Activated T-helper 17 cell treated with anti-CD3 and anti-CD28 coated beads, Interleukin-2, amount 50 U/mL, for 72 hours (primary cell): ENCODE measurements at regions not wholly inside any gene's neighbourhood (a gene's known extent, or its start where the extent isn't known, plus 50 kb on each side); places are given as distances from the start of the nearest gene placed in this dataset.
"Not testable (repeated sequence)": the region's sequence is repeated elsewhere in the genome, so short reads cannot be mapped to it uniquely, and the experiment has no call there.

ENCODE experiments used
- ATAC-seq: fragments of 150-1000 bp; cut with Tn5 transposase; replicated peaks from 2 replicates; pipeline ENCODE4 v1.10.0; 2021; ENCODE audit warnings: mild to moderate bottlenecking, moderate library complexity
- H3K27ac Mint-ChIP-seq: one replicate; pipeline ENCODE4 v1.8.0; 2022; ENCODE audit warnings: mixed read lengths
- H3K27me3 Mint-ChIP-seq: one replicate; pipeline ENCODE4 v1.8.0; 2022; ENCODE audit warnings: mixed read lengths
- H3K36me3 Mint-ChIP-seq: one replicate; pipeline ENCODE4 v1.8.0; 2022; ENCODE audit warnings: low read depth, mild to moderate bottlenecking, mixed read lengths
- H3K4me1 Mint-ChIP-seq: one replicate; pipeline ENCODE4 v1.8.0; 2022; ENCODE audit warnings: mixed read lengths
- H3K4me3 Mint-ChIP-seq: one replicate; pipeline ENCODE4 v1.8.0; 2022; ENCODE audit warnings: mild to moderate bottlenecking, mixed read lengths
- H3K9me3 Mint-ChIP-seq: one replicate; pipeline ENCODE4 v1.8.0; 2022; ENCODE audit warnings: mixed read lengths

- no peaks in the 10 kb centered on the region for H3K27me3 Mint-ChIP-seq
- no peaks in the 10 kb centered on the region for H3K36me3 Mint-ChIP-seq
- no peak for ATAC-seq
- H3K4me3 Mint-ChIP-seq, result no peak overlapping the region
- H3K27ac Mint-ChIP-seq, result no peak overlapping the region
- H3K9me3 Mint-ChIP-seq, result peaks cover 9% of the 10 kb centered on the region
- no peaks in the 10 kb centered on the region for H3K4me1 Mint-ChIP-seq
These were observed 735.0 kb upstream of the ZWINT start for GRCh38 chr10:57096044-57096443.

DNA sequence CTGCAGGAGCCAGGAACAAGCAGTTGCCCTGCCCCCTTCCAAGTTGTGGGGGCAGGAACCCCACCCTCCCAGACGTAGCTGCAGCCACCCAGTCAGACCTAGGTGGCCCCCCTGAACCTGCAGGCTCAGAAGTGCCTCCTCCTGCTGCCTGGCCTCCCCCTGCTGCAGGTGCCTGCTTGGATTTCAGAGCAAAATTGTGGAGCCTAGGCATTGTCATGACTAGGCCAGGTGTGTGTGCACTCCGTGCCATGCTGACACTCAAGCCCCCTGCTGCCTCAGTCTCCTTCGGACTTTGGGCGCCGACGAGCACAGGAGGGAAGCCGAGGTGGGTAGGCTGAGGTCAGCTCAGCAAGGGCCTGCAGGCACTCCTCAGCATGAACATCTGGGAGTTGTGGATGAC is 733.9 kb upstream of the ZWINT start:
- Mint-ChIP-seq H3K36me3 (no peaks in the 10 kb centered on the region), H3K4me3 (no peak overlapping the region), H3K27me3 (no peaks in the 10 kb centered on the region), H3K27ac (no peak overlapping the region), H3K4me1 (no peaks in the 10 kb centered on the region), H3K9me3 (peaks cover 9% of the 10 kb centered on the region)
- ATAC-seq, result no peak

DNA sequence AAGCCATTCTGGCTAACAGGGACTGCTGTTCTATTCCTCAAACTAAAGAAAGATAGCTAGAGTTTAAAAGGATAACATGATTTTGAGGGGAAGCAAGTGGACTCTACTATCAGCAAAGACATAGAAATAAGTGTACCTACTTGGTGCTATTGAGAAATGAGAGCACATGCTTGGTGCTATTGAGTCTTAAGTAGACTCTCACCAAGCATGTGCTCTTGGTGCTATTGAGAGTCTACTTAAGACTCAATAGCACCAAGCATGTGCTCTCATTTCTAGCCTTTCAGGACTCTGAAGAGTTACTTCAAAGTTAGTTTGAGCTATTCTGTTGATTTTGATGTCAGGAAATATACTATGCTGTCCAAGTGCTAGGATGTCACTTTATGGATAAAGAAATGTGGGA is 733.0 kb upstream of the ZWINT start:
- Mint-ChIP-seq H3K4me3 (no peak overlapping the region), H3K27ac (no peak overlapping the region), H3K4me1 (no peaks in the 10 kb centered on the region), H3K36me3 (no peaks in the 10 kb centered on the region), H3K9me3 (peaks cover 9% of the 10 kb centered on the region), H3K27me3 (no peaks in the 10 kb centered on the region)
- ATAC-seq, result no peak

DNA sequence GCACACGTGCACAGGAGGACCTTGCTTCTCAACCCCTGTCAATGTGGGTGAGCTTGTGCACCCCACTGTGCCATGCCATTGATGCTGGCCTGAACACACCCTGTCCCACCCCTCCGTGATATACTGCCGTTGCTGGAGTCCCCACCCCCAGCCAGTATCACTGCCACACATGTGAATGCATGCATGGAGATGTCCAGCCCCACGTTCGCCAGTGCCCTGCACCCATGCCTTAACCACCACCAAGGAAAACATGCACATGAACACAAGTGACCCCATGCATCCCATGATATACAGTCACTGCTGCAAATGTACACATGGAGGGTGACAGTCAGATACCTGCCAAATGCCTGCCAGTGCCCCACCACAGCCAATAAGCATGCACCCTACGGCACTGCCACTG is 692.5 kb upstream of the ZWINT start:
- Mint-ChIP-seq H3K9me3 (peaks cover 30% of the 10 kb centered on the region), H3K36me3 (no peaks in the 10 kb centered on the region), H3K4me1 (no peaks in the 10 kb centered on the region), H3K27ac (no peak overlapping the region), H3K4me3 (no peak overlapping the region), H3K27me3 (no peaks in the 10 kb centered on the region)
- ATAC-seq, result no peak

DNA sequence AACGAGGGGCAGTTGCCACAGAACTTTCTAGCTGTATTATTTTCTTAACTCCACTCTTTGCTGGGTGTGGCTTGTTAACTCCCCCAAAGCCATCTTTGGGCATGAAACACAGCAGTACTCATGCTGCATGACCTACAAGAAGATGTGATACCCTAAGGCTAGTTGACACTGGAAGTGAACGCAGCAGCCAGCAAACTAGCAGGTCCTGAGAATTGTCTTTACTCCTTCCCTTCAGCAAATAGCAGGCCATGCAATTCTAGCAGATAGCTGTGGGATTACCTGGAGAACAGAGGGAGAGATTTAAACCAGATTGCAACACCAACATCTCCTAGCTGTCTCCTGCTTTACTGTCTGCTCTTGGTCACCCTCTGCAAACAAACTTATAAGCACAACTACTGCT is 688.0 kb upstream of the ZWINT start:
- ATAC-seq, result no peak

GRCh38 chr10:57038531-57038930 is 677.5 kb upstream of the ZWINT start:
- H3K4me1 Mint-ChIP-seq, result no peaks in the 10 kb centered on the region
- no peak overlapping the region for H3K27ac Mint-ChIP-seq
- no peaks in the 10 kb centered on the region for H3K27me3 Mint-ChIP-seq
- H3K4me3 Mint-ChIP-seq, result no peak overlapping the region
- H3K9me3 Mint-ChIP-seq, result peaks cover 13% of the 10 kb centered on the region
- ATAC-seq, result no peak
- H3K36me3 Mint-ChIP-seq, result no peaks in the 10 kb centered on the region

More for the DNA sequence above, 688.0 kb upstream of the ZWINT start:
- H3K36me3 Mint-ChIP-seq, result no peaks in the 10 kb centered on the region
- H3K4me1 Mint-ChIP-seq, result no peaks in the 10 kb centered on the region
- H3K9me3 Mint-ChIP-seq, result peaks cover 22% of the 10 kb centered on the region
- H3K27me3 Mint-ChIP-seq, result no peaks in the 10 kb centered on the region
- no peak overlapping the region for H3K27ac Mint-ChIP-seq
- H3K4me3 Mint-ChIP-seq, result no peak overlapping the region

DNA sequence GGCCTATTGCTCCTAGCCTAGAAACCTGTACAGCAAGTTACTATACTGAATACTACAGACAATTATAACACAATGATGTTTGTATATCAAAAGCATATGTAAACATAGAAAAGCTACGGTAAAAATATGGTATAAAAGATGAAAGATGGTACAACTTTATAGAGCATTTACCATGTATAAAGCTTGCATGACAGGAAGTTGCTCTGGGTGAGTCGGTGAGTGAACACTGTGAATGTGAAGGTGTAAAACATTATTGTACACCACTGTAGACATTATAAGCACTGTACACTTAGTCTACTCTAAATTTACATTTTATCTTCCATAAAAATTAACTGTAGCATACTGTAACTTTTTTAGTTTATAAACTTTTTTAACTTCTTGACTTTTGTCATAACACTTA is 674.3 kb upstream of the ZWINT start:
- Mint-ChIP-seq H3K27ac (no peak overlapping the region), H3K4me1 (no peaks in the 10 kb centered on the region), H3K36me3 (no peaks in the 10 kb centered on the region), H3K4me3 (no peak overlapping the region), H3K9me3 (peaks cover 18% of the 10 kb centered on the region), H3K27me3 (no peaks in the 10 kb centered on the region)
- ATAC-seq, result no peak

GRCh38 chr10:57032301-57032700 is 671.2 kb upstream of the ZWINT start:
- H3K4me3 Mint-ChIP-seq, H3K4me1 Mint-ChIP-seq, ATAC-seq, H3K27me3 Mint-ChIP-seq, H3K27ac Mint-ChIP-seq, H3K36me3 Mint-ChIP-seq: not testable (repeated sequence)
- H3K9me3 Mint-ChIP-seq, result peaks cover 21% of the 10 kb centered on the region

- H3K36me3 Mint-ChIP-seq, result no peaks in the 10 kb centered on the region
- no peaks in the 10 kb centered on the region for H3K27me3 Mint-ChIP-seq
These were observed 670.3 kb upstream of the ZWINT start for GRCh38 chr10:57031346-57031745.

DNA sequence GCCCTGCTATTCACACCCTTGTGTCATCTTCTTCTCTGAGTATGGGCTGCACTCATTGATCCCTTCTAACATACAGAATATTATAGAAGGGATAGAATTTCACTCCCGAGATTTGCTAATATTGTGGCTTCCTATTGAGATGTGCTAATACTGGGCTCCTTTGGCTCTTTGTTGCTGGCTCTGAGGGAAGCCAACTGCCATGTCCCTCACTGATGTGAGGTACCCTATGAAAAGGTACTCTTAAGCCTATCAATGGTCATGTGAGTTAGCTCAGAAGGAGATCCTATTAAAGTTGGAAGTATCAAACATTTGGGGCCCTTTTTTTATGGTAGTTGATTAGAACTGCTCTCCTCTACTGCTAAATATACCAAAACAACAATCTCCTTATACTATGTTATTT is 665.2 kb upstream of the ZWINT start:
- H3K27ac Mint-ChIP-seq, result no peak overlapping the region
- H3K27me3 Mint-ChIP-seq, result no peaks in the 10 kb centered on the region
- ATAC-seq, result no peak
- H3K4me3 Mint-ChIP-seq, result no peak overlapping the region
- H3K4me1 Mint-ChIP-seq, result no peaks in the 10 kb centered on the region
- H3K9me3 Mint-ChIP-seq, result peaks cover 13% of the 10 kb centered on the region
- H3K36me3 Mint-ChIP-seq, result no peaks in the 10 kb centered on the region

More at GRCh38 chr10:57031346-57031745, 670.3 kb upstream of the ZWINT start:
- Mint-ChIP-seq H3K27ac (no peak overlapping the region), H3K4me3 (no peak overlapping the region), H3K4me1 (no peaks in the 10 kb centered on the region), H3K9me3 (peaks cover 18% of the 10 kb centered on the region)
- ATAC-seq, result no peak

GRCh38 chr10:57023626-57024025 is 662.6 kb upstream of the ZWINT start:
- Mint-ChIP-seq H3K4me3 (no peak overlapping the region), H3K27ac (no peak overlapping the region)
- ATAC-seq, result no peak

GRCh38 chr10:57018452-57018851 is 657.4 kb upstream of the ZWINT start:
- H3K36me3 Mint-ChIP-seq, result no peaks in the 10 kb centered on the region
- H3K4me3 Mint-ChIP-seq, result no peak overlapping the region
- no peak overlapping the region for H3K27ac Mint-ChIP-seq
- no peaks in the 10 kb centered on the region for H3K9me3 Mint-ChIP-seq
- no peaks in the 10 kb centered on the region for H3K27me3 Mint-ChIP-seq
- no peak for ATAC-seq
- no peaks in the 10 kb centered on the region for H3K4me1 Mint-ChIP-seq

More at GRCh38 chr10:57023626-57024025, 662.6 kb upstream of the ZWINT start:
- Mint-ChIP-seq H3K9me3 (no peaks in the 10 kb centered on the region), H3K36me3 (no peaks in the 10 kb centered on the region), H3K27me3 (no peaks in the 10 kb centered on the region), H3K4me1 (no peaks in the 10 kb centered on the region)

DNA sequence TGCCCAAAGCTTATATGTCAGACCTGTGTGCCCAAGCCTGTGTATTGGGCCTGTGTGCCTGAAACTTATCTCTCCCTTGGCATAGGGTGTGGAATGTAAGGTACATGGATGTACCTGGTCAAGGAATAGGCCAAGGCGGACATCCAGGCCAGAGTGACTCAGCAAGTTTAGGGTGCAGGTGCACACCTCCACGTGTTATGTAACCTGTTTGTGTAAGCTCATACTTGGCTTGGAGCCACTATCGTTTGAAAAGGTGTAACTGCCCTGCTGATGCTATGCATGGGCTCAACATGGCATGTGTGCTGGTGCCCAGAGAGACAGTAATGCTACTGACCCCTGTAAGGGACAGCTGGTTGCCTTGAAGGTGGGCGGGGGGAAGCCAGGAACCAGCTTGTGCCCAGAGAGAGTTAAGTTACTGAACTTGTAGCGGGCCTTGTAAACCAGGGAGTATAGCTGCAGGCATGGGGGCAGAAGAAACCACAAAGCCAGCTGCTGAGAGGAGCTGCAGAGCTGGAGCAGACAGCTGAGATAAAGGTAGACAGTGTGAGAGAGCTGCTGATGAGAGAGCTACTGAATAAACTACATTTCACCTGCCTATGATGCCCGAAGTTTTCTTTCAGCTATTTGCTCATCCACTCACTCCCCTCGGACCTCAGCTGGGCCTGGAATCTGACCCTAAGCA is 656.4 kb upstream of the ZWINT start:
- no peak for ATAC-seq
- H3K27ac Mint-ChIP-seq, result no peak overlapping the region
- H3K27me3 Mint-ChIP-seq, result no peaks in the 10 kb centered on the region
- H3K4me3 Mint-ChIP-seq, result no peak overlapping the region
- no peaks in the 10 kb centered on the region for H3K4me1 Mint-ChIP-seq
- H3K9me3 Mint-ChIP-seq, result no peaks in the 10 kb centered on the region
- no peaks in the 10 kb centered on the region for H3K36me3 Mint-ChIP-seq

DNA sequence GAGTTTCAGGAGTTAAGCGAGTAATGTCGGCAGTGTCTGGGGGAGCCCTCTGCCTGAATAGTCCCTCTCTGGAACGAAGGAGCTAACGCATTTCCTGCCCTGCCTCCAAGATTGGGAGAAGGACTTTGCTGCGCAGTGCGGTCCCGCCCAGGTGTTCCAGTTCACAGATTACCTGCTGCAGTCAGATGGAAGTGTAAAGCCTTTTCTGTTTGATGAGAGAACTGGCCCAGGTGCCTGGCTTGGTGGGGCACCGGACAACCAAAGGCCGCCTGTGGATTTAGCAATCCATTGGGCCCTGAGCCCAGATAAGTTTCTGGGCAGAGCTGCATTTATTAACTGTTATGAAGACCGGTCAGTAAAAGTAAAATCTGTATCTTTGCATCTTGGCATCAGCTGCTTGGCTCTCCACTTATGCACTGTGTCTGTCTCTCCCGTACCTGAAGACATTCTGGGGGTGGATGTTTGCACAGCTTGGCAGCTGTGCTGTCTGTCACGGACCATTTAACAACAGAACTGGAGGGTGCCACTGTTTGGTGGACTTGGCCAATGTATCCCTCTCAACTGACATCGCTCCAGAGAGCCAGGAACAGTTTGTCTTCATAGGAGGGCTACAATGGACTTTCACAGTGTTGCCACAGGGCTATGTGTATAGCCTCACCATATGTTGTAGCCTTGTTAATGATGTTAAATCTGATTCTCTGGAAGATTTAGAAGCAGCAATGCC is 654.7 kb upstream of the ZWINT start:
- Mint-ChIP-seq H3K9me3 (no peaks in the 10 kb centered on the region), H3K4me3 (no peak overlapping the region), H3K27me3 (no peaks in the 10 kb centered on the region), H3K27ac (no peak overlapping the region), H3K4me1 (no peaks in the 10 kb centered on the region), H3K36me3 (no peaks in the 10 kb centered on the region)
- no peak for ATAC-seq

DNA sequence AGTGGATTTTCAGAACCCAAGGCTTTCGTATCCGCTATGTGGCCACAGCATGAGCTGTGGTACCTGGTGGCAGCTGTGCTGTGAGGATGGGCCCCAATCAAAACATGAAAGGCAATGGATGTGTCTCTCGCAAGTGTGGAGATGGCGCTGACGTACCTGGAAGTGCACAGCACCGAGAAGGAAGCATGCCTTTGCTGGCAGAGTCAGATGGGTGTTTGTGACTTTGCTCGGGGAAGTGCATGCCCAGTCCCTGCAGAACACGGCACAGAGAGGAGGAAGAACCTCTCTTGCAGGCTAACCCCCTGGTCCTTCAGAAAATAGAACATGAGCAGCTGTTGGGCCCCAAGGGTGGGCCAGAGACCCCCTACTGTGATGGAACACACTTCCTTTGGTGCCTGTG is 654.1 kb upstream of the ZWINT start:
- Mint-ChIP-seq H3K36me3 (no peaks in the 10 kb centered on the region), H3K27me3 (no peaks in the 10 kb centered on the region), H3K4me1 (no peaks in the 10 kb centered on the region), H3K9me3 (no peaks in the 10 kb centered on the region), H3K27ac (no peak overlapping the region), H3K4me3 (no peak overlapping the region)
- ATAC-seq, result no peak
